Dedifferentiated amniotic fluid mesenchymal stem cell (primary cell): ENCODE measurements at regions not wholly inside any gene's neighbourhood (a gene's known extent, or its start where the extent isn't known, plus 50 kb on each side); places are given as distances from the start of the nearest gene placed in this dataset.
"Not testable (repeated sequence)": the region's sequence is repeated elsewhere in the genome, so short reads cannot be mapped to it uniquely, and the experiment has no call there.

Experiments used
- DNase-seq: peaks from one replicate; pipeline ENCODE4 v3.0.0-alpha.2; 2016; ENCODE audit errors: extremely low spot score

GRCh38 chr2:61677306-61677705 is 139.2 kb upstream of the XPO1 start:
- no peak for DNase-seq

GRCh38 chr2:61675204-61675603 is 137.0 kb upstream of the XPO1 start:
- no peak for DNase-seq

DNA sequence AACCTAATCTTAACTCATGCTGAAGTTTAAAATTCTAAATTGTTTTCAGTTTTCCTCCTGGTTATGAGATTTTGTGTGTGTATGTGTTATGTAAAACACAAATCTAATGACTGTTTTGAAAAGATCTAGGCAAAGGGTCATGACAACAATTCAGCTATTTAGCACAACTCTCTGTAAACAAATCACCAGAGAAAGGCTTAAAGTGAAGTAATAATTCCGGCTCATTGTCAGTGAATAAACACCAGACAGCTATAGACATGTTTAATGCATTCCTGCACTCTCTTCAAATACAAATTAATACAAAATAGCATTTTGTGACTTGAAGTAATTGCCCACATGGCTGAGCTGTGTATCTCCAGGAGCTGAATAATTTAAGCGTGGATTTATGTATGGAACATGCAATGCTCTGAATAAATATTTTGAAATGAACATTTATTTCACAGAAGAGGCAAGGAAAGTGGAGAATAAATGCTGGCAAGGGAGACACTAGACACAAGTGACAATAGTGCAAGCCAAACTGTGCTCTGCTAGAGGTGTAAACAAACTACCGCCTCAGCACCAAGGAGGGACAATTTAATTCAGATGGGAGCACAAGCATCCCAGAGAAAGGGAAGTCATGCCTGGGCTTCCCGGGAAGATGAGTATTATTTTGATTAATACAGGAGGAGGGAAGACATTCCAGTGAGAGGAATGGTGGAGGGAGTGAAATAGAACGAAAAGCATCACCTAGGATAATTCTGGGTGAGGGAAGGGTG is 133.6 kb upstream of the XPO1 start:
- no peak for DNase-seq

DNA sequence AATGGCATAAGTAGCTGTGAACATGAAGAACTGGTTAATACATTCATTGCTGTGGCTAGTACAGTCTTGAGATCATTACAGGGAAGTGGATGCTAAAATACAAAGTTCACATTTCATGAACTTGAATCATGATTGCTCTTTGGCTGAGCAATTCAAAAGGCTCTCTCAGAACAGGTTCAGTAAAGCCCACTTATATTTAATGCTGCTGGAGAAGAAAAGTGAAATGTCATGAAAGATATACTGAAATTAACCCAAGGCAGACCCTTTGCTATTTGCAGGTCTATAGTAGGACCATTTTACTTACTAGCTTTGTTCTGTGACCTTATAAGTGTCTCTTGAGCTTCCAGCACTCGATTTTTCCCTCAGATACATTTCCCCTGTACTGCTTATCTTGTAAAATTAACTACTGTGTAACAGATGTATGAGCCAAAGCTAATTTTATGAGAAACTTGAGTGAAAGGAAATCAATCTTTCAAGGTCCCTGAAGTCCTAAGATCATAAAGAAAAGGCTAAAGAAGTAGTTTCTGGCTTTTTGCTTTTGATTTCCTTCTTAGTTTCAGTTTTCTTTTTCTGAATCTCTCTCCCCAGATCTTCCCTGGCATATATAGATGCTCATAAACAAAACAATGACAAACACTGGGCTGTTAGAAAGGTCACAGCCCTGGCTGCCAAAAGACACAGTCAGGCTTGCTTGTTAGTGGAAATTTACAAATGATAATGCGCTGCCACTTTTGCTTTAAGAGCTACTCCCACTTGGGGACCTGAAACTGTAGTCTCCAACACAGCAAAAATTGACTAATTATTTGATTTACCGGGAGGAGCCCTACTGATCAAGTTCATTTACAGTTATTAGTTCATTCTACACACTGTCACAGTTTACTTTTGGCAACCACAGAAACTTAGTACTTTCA is 132.7 kb upstream of the XPO1 start:
- peak; percentile 26 for DNase-seq

DNA sequence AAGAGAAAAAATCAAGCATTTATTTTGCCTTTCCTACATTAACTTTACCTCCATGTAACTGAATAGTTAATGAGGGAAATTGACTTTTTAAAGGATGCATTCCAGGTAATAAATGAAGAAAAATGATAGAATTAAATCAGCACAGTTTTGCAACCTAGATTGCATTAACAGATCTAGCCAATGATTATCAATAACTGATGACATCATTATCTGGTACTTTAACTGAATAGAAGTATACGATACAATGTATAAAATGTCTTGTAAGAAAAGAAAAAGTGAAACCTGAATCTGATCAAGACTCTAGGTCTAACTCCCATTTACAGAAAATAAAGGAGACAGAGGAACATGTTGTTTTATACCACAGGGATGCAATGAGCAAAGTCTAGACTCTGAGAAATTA is 126.0 kb upstream of the XPO1 start:
- no peak for DNase-seq

DNA sequence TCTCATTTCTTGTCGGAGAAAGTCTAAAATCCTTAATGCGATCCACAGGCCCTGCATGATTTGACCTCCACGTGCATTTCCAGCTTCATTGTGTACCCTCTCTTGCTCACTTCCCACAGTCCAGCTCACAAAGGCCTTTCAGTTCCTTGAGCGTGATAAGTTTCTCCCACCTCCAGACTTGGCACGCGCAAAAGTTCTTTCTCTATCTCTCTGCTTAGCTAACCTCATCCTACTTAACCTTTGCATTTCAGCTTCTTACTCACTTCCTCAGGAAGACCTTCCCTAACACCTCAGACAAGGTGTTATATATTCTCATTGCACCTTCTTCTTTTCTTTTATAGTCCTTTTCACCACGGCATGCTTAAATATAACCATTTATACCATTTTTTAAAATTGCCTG is 124.8 kb upstream of the XPO1 start:
- no peak for DNase-seq

GRCh38 chr2:61660511-61661388 is 122.6 kb upstream of the XPO1 start:
- no peak for DNase-seq

DNA sequence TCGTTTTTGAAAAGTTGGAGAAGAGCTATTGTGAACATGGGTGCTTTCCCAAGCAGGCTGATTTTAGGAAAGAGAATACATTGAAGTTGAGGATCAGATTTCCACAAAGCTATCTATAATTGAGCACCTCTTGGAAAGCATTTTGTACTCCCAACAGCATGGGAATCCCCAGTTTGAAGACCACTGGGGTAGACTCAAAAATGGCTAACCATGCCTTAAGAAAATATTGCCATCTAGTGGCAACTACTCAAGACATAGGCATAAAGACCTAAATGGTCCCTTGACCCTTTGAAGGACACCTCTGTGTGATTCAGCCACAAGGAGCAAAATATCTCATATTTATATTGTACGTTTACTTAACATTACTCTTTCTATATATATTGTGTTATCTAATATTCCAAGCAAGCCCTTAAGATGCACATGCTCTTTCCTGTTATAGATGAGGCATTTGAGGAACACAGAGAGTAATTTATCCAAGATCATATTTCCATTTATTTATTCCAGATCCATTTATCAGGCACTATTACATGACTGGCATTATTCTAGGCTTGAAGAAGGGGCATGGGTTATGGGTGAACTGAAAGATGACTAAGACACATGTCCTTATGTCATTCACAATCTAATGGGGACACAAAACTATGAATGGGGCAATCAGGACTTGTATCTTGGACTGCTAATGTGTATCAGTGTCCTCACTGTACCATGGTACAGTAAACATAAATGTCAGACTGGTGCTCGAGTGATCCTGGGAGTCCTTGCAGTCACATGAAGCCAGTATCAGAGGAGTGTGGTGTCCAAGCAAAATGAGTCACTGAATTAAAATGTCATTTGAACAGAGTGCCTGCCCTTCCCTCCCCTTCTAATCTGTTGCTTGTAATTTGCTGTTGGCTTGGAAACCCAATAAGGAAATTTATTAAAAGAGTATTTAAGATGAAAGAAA is 121.0 kb upstream of the XPO1 start:
- DNase-seq, result peak; percentile 27

DNA sequence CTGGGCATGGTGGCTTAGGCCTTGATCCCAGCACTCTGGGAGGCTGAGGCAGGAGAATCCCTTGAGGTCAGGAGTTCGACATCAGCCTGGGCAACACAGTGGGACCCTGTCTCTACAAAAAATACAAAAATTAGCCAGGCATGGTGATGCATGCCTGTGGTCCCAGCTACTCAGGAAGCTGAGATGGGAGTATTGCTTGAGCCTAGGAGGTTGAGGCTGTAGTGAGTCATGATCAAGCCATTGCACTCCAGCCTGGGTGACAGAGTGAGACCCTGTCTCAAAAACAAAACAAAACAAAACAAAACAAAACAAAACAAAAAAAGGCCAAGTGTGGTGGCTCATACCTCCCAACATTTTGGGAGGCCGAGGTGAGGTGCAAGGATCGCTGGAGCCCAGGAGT is 111.8 kb upstream of the XPO1 start:
- not testable (repeated sequence) for DNase-seq

DNA sequence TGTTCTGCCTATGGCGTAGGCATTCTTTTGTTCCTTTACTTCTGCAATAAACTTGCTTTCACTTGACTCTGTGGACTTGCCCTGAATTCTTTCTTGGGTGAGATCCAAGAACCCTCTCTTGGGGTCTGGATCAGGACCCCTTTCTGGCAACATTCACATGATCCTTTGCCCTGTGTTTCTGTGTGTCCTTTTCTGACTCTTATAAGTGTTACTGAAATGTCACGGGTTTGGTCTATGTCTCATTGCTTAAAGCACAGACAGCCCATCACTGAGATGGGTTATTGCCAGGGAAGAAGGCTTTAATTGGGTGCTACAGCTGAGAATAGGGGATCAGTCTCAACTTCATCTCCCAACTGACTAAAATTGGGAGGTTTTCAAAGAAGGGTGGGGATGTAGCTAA is 110.9 kb upstream of the XPO1 start:
- DNase-seq, result no peak

GRCh38 chr2:61647044-61647443 is 108.9 kb upstream of the XPO1 start:
- DNase-seq, result no peak

DNA sequence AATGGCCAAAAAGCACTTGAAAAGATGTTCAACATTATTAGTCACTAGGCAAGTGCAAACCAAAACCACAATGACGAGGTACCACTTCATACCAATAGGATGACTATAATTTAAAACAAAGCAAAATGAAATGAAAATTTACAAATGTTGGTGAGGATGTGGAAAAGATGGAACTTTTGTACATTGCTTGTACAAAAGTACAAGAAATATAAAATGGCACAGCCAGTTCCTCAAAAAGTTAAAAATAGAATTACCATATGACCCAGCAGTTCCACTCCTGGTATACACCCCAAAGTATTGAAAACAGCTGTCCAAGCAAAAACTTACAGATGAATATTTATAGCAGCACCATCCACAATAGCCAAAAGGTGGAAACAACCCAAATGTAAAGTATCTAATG is 107.8 kb upstream of the XPO1 start:
- DNase-seq, result peak; percentile 70

DNA sequence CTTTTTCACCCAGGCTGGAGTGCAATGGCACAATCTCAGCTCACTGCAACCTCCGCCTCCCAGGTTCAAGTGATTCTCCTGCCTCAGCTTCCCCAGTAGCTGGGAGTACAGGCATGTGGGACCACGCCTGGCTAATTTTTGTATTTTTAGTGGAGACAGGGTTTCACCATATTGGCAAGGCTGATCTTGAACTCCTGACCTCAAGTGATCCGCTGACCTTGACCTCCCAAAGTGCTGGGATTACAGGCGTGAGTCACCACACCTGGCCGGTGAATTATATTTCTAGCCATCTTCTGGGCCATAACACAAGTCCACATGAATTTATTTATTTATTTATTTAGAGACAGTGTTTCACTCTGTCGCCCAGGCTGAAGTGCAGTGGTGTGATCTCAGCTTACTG is 105.0 kb upstream of the XPO1 start:
- not testable (repeated sequence) for DNase-seq

GRCh38 chr2:61640406-61640805 is 102.2 kb upstream of the XPO1 start:
- no peak for DNase-seq

GRCh38 chr2:61639721-61640120 is 101.6 kb upstream of the XPO1 start:
- no peak for DNase-seq

GRCh38 chr2:61636686-61637085 is 98.5 kb upstream of the XPO1 start:
- DNase-seq, result no peak

- DNase-seq, result no peak
These were observed 96.4 kb upstream of the XPO1 start for GRCh38 chr2:61634512-61634911.

DNA sequence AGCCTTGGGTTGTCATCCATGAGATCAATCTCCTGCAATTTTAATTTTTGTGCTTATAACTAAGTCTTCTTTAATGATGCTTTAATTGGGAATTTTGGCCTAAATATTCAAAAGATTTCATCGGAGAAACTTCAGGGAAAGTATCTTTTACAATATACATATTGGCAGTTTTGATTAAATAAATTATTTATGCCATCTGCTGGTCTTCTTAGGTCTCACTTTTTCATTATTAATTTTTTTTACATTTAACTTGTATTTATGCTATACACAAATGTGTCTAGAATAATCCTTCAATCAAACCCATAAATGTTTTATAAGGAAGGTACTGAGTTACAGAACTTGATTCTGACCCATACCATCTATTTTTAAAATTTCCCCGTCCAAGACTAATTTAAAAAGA is 95.1 kb upstream of the XPO1 start:
- no peak for DNase-seq

- no peak for DNase-seq
These were observed 94.4 kb upstream of the XPO1 start for GRCh38 chr2:61632276-61633169.

DNA sequence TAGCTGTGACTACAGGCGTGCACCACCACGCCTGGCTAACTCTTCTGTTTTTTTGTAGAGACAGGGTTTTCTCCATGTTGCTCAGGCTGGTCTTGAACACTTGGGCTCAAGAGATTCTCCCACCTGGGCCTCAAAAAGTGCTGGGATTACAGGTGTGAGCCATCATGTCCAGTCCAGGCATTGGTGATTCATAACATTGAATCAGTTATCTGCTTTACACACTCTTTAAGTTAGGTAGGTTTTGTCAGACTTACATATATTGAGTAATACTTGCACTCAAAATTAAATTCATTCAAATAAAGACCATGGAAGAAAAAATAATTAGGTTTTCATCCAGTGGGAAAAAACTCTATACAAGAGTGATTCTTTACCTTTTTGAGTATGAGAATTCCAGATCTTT is 93.2 kb upstream of the XPO1 start:
- no peak for DNase-seq
